Right lung (tissue), 2 donors: ENCODE measurements at regions not wholly inside any gene's neighbourhood (a gene's known extent, or its start where the extent isn't known, plus 50 kb on each side); places are given as distances from the start of the nearest gene placed in this dataset.

Experiments used
- DNase-seq, 2 donors: peaks; one replicate each; pipeline ENCODE4 v3.0.0-alpha.2; 2013

GRCh38 chr7:340979-341694 is 51.2 kb downstream of the FOXL3 start:
- DNase-seq: no peak

GRCh38 chr7:341841-342638 is 52.1 kb downstream of the FOXL3 start:
- no peak for DNase-seq

GRCh38 chr7:342681-343216 is 52.8 kb downstream of the FOXL3 start:
- no peak for DNase-seq

- DNase-seq: no peak
Measured at GRCh38 chr7:343227-343822, 53.4 kb downstream of the FOXL3 start.

GRCh38 chr7:343864-344607 is 54.1 kb downstream of the FOXL3 start:
- DNase-seq: no peak

- DNase-seq: no peak
Measured at GRCh38 chr7:344608-344994, 54.6 kb downstream of the FOXL3 start.

- no peak for DNase-seq
Measured at GRCh38 chr7:346116-346898, 56.3 kb downstream of the FOXL3 start.

GRCh38 chr7:347001-347590 is 57.1 kb downstream of the FOXL3 start:
- no peak for DNase-seq

- no peak for DNase-seq
Measured at GRCh38 chr7:347644-348479, 57.9 kb downstream of the FOXL3 start.

GRCh38 chr7:348480-348844 is 58.5 kb downstream of the FOXL3 start:
- DNase-seq: no peak

- DNase-seq: no peak
Measured at GRCh38 chr7:348962-349743, 59.2 kb downstream of the FOXL3 start.

GRCh38 chr7:351256-351655 is 61.3 kb downstream of the FOXL3 start:
- DNase-seq: no peak

- DNase-seq: no peak
Measured at GRCh38 chr7:351681-352480, 61.9 kb downstream of the FOXL3 start.

GRCh38 chr7:353746-354325 is 63.9 kb downstream of the FOXL3 start:
- DNase-seq: no peak

- no peak for DNase-seq
Measured at GRCh38 chr7:354597-355470, 64.9 kb downstream of the FOXL3 start.

- no peak for DNase-seq
Measured at GRCh38 chr7:355568-355967, 65.6 kb downstream of the FOXL3 start.

GRCh38 chr7:356087-356486 is 66.1 kb downstream of the FOXL3 start:
- DNase-seq: no peak
